SK-N-SH (cell line): ENCODE measurements at regions not wholly inside any gene's neighbourhood (a gene's known extent, or its start where the extent isn't known, plus 50 kb on each side); places are given as distances from the start of the nearest gene placed in this dataset.

Experiments used
- CTCF ChIA-PET: fragments of 300-600, 350-600 bp; formaldehyde crosslinking; extraction: SDS; loops from one replicate; lab custom pipeline; 2021; lab: Yijun Ruan, JAX
- POLR2A ChIA-PET: fragments of 350-600 bp; sonication (Branson Sonifier 250); formaldehyde crosslinking; extraction: SDS; loops from one replicate; lab custom pipeline; 2020; ENCODE audit warnings: antibody characterized with exemption, inconsistent platforms; lab: Yijun Ruan, JAX
- DNase-seq: peaks from one replicate; pipeline ENCODE4 v3.0.0; 2012
- H2AFZ ChIP-seq: fragments of 200-600 bp; sonication (generic); 2 replicates; pipeline ENCODE4 v1.8.1; 2016; ENCODE audit warnings: antibody characterized with exemption, mild to moderate bottlenecking, low read depth
- H3F3A ChIP-seq: fragments of 200-600 bp; sonication (generic); replicated peaks from 2 replicates; pipeline ENCODE3; 2016; ENCODE audit warnings: antibody characterized with exemption, mild to moderate bottlenecking; ENCODE audit not compliant: insufficient read depth
- H3K27ac ChIP-seq, 2 experiments: fragments of 200-500 bp in 1 of 2; fragments of 200-600 bp in 1 of 2; sonication (Bioruptor generic) in 1 of 2; sonication (generic), shearing (Covaris generic) in 1 of 2; 2 replicates each; pipeline versions ENCODE4 v1.5.1 to v1.6.1; 2014 to 2016; ENCODE audit warnings: low read depth in 2 of 2, inconsistent platforms in 1 of 2, low read length in 1 of 2, mild to moderate bottlenecking in 1 of 2, mixed read lengths in 1 of 2
- H3K27me3 ChIP-seq: fragments of 200-600 bp; sonication (generic), shearing (Covaris generic); 2 replicates; pipeline ENCODE4 v1.6.1; 2016; ENCODE audit warnings: mixed run types; ENCODE audit not compliant: insufficient read depth
- H3K36me3 ChIP-seq, 2 experiments: fragments of 200-500 bp in 1 of 2; fragments of 200-600 bp in 1 of 2; sonication (Bioruptor generic) in 1 of 2; sonication (generic) in 1 of 2; replicated peaks in 1 of 2; 2 replicates each; pipeline versions ENCODE3 to v1.5.1; 2014 to 2016; ENCODE audit warnings: low read length in 1 of 2, mild to moderate bottlenecking in 1 of 2; ENCODE audit not compliant: insufficient read depth in 2 of 2, control insufficient read depth in 1 of 2
- H3K4me1 ChIP-seq, 2 experiments: fragments of 200-500 bp in 1 of 2; fragments of 200-600 bp in 1 of 2; sonication (Bioruptor generic) in 1 of 2; sonication (generic), shearing (Covaris generic) in 1 of 2; 2 replicates each; pipeline versions ENCODE4 v1.5.1 to v1.6.1; 2014 to 2016; ENCODE audit warnings: low read depth in 1 of 2, low read length in 1 of 2, mixed run types in 1 of 2; ENCODE audit not compliant: insufficient read depth in 2 of 2, control insufficient read depth in 1 of 2
- H3K4me2 ChIP-seq: fragments of 200-600 bp; sonication (generic), shearing (Covaris generic); 2 replicates; pipeline ENCODE4 v1.6.1; 2017; ENCODE audit warnings: mixed run types
- H3K4me3 ChIP-seq, 2 experiments: fragments of 200-500 bp in 1 of 2; fragments of 200-600 bp in 1 of 2; sonication (Bioruptor generic) in 1 of 2; sonication (generic), shearing (Covaris generic) in 1 of 2; 2 replicates each; pipeline versions ENCODE4 v1.5.1 to v1.8.1; 2014 to 2016; ENCODE audit warnings: low read depth in 2 of 2, inconsistent platforms in 1 of 2, low read length in 1 of 2, mild to moderate bottlenecking in 1 of 2, mixed read lengths in 1 of 2, moderate library complexity in 1 of 2
- H3K79me2 ChIP-seq: fragments of 200-600 bp; sonication (generic); 2 replicates; pipeline ENCODE4 v1.8.1; 2017; ENCODE audit warnings: mild to moderate bottlenecking; ENCODE audit not compliant: insufficient read depth
- H3K9ac ChIP-seq: fragments of 200-600 bp; sonication (generic); 2 replicates; pipeline ENCODE4 v1.6.1; 2017; ENCODE audit warnings: mixed run types
- H3K9me2 ChIP-seq: fragments of 200-600 bp; sonication (generic); 2 replicates; pipeline ENCODE4 v1.6.1; 2017; ENCODE audit warnings: mixed run types
- H3K9me3 ChIP-seq: fragments of 200-600 bp; sonication (generic); 2 replicates; pipeline ENCODE4 v1.6.1; 2017; ENCODE audit warnings: mixed run types, mild to moderate bottlenecking, moderate library complexity
- H4K20me1 ChIP-seq: fragments of 200-600 bp; sonication (generic); 2 replicates; pipeline ENCODE4 v1.6.1; 2017; ENCODE audit warnings: mild to moderate bottlenecking, mixed run types; ENCODE audit not compliant: insufficient read depth
- CHD2 ChIP-seq: fragments of 150-350 bp; IDR thresholded peaks from 2 replicates; pipeline ENCODE4 v1.6.1; 2018; ENCODE audit warnings: low read length; ENCODE audit not compliant: partially characterized antibody
- ELF1 ChIP-seq: IDR thresholded peaks from 2 replicates; pipeline ENCODE4 v1.4.0; 2012
- EP300 ChIP-seq, 2 experiments: IDR thresholded peaks; 2 replicates each; pipeline versions ENCODE4 v1.4.0 to v1.6.1; 2012; ENCODE audit warnings: borderline replicate concordance in 1 of 2, low read depth in 1 of 2, low read length in 1 of 2
- EZH2phosphoT487 ChIP-seq: fragments of 200-600 bp; sonication (generic); IDR thresholded peaks from 2 replicates; pipeline ENCODE4 v1.6.1; 2017; ENCODE audit warnings: low read depth, mixed run types, mild to moderate bottlenecking, antibody characterized with exemption, moderate library complexity, borderline replicate concordance
- FOSL2 ChIP-seq: IDR thresholded peaks from 2 replicates; pipeline ENCODE4 v1.4.0; 2012; ENCODE audit warnings: low read depth, mild to moderate bottlenecking, moderate library complexity, borderline replicate concordance
- FOXJ3 ChIP-seq: sonication (generic); formaldehyde crosslinking; IDR thresholded peaks from 2 replicates; pipeline ENCODE4 v1.5.1; 2020; ENCODE audit warnings: mild to moderate bottlenecking, missing genetic modification reagents
- GABPA ChIP-seq: IDR thresholded peaks from 2 replicates; pipeline ENCODE4 v1.4.0; 2012; ENCODE audit warnings: low read depth, mild to moderate bottlenecking
- GATA2 ChIP-seq: sonication (generic); formaldehyde crosslinking; IDR thresholded peaks from 2 replicates; pipeline ENCODE4 v1.5.0; 2020; ENCODE audit warnings: mild to moderate bottlenecking, missing genetic modification reagents
- JUND ChIP-seq: IDR thresholded peaks from 2 replicates; pipeline ENCODE4 v1.4.0; 2012
- MEF2A ChIP-seq: IDR thresholded peaks from 2 replicates; pipeline ENCODE4 v1.4.0; 2012; ENCODE audit warnings: low read depth, borderline replicate concordance
- MXI1 ChIP-seq: IDR thresholded peaks from 2 replicates; pipeline ENCODE4 v1.6.1; 2012; ENCODE audit warnings: mild to moderate bottlenecking, low read depth, low read length, improper control_type of control experiment
- NRF1 ChIP-seq: IDR thresholded peaks from 2 replicates; pipeline ENCODE4 v1.6.1; 2012; ENCODE audit warnings: low read depth, mild to moderate bottlenecking, low read length
- RAD21 ChIP-seq: IDR thresholded peaks from 2 replicates; pipeline ENCODE4 v1.6.1; 2012; ENCODE audit warnings: mild to moderate bottlenecking, low read length
- RCOR1 ChIP-seq: fragments of 150-350 bp; IDR thresholded peaks from 2 replicates; pipeline ENCODE4 v1.6.1; 2017; ENCODE audit warnings: antibody characterized with exemption, low read length
- RFX5 ChIP-seq: IDR thresholded peaks from 2 replicates; pipeline ENCODE4 v1.6.1; 2012; ENCODE audit warnings: mild to moderate bottlenecking, improper control_type of control experiment, low read length
- RXRA ChIP-seq: IDR thresholded peaks from 2 replicates; pipeline ENCODE4 v1.4.0; 2012; ENCODE audit warnings: low read depth, mild to moderate bottlenecking, borderline replicate concordance
- SMC3 ChIP-seq: IDR thresholded peaks from 2 replicates; pipeline ENCODE4 v1.6.1; 2012; ENCODE audit warnings: low read depth, low read length, improper control_type of control experiment
- TAF1 ChIP-seq: IDR thresholded peaks from 2 replicates; pipeline ENCODE4 v1.6.1; 2012; ENCODE audit warnings: low read depth, mild to moderate bottlenecking, low read length, moderate library complexity, borderline replicate concordance
- TEAD4 ChIP-seq: IDR thresholded peaks from 2 replicates; pipeline ENCODE4 v1.4.0; 2012; ENCODE audit warnings: mild to moderate bottlenecking, borderline replicate concordance; ENCODE audit not compliant: insufficient read depth
- WGBS: methylation state at CpG from one replicate; pipeline ENCODE4 v1.1.6; 2017; ENCODE audit warnings: low lambda C conversion rate; 5-methylcytosine and 5-hydroxymethylcytosine counted together
- TF ChIP-seq, protein P1 (sequence below): IDR thresholded peaks from 2 replicates; pipeline ENCODE4 v1.6.1; 2012; ENCODE audit warnings: mild to moderate bottlenecking, low read depth, low read length, moderate library complexity
- TF ChIP-seq, protein P2 (sequence below): IDR thresholded peaks from 2 replicates; pipeline ENCODE4 v1.4.0; 2012; ENCODE audit warnings: low read depth
- TF ChIP-seq, protein P3 (sequence below): fragments of 150-350 bp; IDR thresholded peaks from 2 replicates; pipeline ENCODE4 v1.6.1; 2017; ENCODE audit warnings: antibody characterized with exemption, low read length, low read depth, borderline replicate concordance

DNA sequence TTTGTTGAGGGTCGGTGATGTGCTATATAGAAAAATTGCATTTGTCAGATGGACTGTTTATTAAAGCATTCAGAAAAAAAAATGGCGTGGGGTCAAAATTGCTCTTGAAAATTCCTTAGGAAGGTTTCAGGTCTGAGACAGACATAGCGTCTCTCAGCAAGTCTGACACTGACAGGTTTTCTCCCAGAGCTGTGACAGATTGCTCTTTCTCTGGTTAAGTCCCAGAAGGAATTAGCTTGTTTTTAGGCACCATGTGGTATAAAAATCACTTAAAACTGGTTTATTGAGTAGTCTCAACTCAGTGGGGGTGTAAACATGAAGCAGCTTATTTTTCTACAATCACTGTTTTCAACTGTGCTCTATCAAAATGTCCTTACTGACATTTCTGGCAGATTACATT lies 1379.8 kb downstream of the MAT2B start:
- no peak overlapping the region for H3K27ac ChIP-seq
- 18% methylated on average over 3 of the region's 3 CpGs for WGBS
- CTCF ChIA-PET, result no interaction called here
- no peak overlapping the region for H3K4me2 ChIP-seq
- no peaks in the 10 kb centered on the region for H3K27me3 ChIP-seq
- no peaks in the 10 kb centered on the region for H3K4me1 ChIP-seq
- no peak overlapping the region for H3K9ac ChIP-seq
- H3K79me2 ChIP-seq, result no peaks in the 10 kb centered on the region
- POLR2A ChIA-PET, result no interaction called here
- H3F3A ChIP-seq, result no peaks in the 10 kb centered on the region
- no peak overlapping the region for H2AFZ ChIP-seq
- no peaks in the 10 kb centered on the region for H3K9me2 ChIP-seq
- no peaks in the 10 kb centered on the region for H3K36me3 ChIP-seq
- H3K4me3 ChIP-seq, result no peak overlapping the region
- H4K20me1 ChIP-seq, result no peaks in the 10 kb centered on the region
- H3K9me3 ChIP-seq, result no peaks in the 10 kb centered on the region
- no peak for TF ChIP-seq RCOR1
- TF ChIP-seq, protein P1, sequence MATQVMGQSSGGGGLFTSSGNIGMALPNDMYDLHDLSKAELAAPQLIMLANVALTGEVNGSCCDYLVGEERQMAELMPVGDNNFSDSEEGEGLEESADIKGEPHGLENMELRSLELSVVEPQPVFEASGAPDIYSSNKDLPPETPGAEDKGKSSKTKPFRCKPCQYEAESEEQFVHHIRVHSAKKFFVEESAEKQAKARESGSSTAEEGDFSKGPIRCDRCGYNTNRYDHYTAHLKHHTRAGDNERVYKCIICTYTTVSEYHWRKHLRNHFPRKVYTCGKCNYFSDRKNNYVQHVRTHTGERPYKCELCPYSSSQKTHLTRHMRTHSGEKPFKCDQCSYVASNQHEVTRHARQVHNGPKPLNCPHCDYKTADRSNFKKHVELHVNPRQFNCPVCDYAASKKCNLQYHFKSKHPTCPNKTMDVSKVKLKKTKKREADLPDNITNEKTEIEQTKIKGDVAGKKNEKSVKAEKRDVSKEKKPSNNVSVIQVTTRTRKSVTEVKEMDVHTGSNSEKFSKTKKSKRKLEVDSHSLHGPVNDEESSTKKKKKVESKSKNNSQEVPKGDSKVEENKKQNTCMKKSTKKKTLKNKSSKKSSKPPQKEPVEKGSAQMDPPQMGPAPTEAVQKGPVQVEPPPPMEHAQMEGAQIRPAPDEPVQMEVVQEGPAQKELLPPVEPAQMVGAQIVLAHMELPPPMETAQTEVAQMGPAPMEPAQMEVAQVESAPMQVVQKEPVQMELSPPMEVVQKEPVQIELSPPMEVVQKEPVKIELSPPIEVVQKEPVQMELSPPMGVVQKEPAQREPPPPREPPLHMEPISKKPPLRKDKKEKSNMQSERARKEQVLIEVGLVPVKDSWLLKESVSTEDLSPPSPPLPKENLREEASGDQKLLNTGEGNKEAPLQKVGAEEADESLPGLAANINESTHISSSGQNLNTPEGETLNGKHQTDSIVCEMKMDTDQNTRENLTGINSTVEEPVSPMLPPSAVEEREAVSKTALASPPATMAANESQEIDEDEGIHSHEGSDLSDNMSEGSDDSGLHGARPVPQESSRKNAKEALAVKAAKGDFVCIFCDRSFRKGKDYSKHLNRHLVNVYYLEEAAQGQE, result no peak
- no peak for TF ChIP-seq ELF1
- TF ChIP-seq EZH2phosphoT487, result no peak
- no peak for TF ChIP-seq NRF1
- TF ChIP-seq, protein P2, sequence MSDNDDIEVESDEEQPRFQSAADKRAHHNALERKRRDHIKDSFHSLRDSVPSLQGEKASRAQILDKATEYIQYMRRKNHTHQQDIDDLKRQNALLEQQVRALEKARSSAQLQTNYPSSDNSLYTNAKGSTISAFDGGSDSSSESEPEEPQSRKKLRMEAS, result no peak
- no peak for TF ChIP-seq TEAD4
- no peak for TF ChIP-seq EP300 (IDR thresholded peaks at IDR 0.05; ENCODE audit: borderline replicate concordance in 1 of 2, low read depth in 1 of 2, low read length in 1 of 2)
- TF ChIP-seq SMC3, result no peak
- no peak for TF ChIP-seq TAF1
- TF ChIP-seq RXRA, result no peak
- TF ChIP-seq MXI1, result no peak
- TF ChIP-seq GABPA, result no peak
- TF ChIP-seq GATA2, result no peak
- TF ChIP-seq, protein P3, sequence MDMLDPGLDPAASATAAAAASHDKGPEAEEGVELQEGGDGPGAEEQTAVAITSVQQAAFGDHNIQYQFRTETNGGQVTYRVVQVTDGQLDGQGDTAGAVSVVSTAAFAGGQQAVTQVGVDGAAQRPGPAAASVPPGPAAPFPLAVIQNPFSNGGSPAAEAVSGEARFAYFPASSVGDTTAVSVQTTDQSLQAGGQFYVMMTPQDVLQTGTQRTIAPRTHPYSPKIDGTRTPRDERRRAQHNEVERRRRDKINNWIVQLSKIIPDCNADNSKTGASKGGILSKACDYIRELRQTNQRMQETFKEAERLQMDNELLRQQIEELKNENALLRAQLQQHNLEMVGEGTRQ, result no peak
- DNase-seq, result no peak

DNA sequence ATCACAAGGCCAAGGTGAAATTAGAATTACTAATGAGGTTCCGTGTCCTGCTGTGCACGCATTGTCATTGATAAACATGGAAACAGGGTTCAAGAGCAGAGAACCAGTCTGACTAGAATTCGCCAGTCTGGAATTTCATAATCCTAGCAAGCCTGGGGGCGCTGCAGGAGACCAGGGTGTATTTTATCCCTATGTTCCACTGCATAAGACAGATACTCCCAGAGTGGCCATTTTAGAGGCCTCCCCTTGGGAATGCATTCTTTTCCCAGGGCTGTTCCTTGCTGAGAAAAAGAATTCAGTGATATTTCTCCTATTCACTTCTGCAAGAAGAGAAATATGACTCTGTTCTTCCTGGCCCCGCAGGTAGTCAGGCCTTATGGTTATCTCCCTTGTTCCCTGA lies 1387.7 kb downstream of the MAT2B start:
- H3K27ac ChIP-seq, result no peak overlapping the region

More for the DNA sequence above, 1387.7 kb downstream of the MAT2B start:
- Histone ChIP-seq H3K9ac (no peak overlapping the region), H3K27me3 (no peaks in the 10 kb centered on the region), H3K9me3 (0 out of 2 replicates have a peak, but pooled peaks cover 4% of the 10 kb centered on the region), H3K4me1 (no peaks in the 10 kb centered on the region), H4K20me1 (no peaks in the 10 kb centered on the region), H2AFZ (no peak overlapping the region), H3K36me3 (no peaks in the 10 kb centered on the region), H3K4me3 (no peak overlapping the region), H3F3A (no peaks in the 10 kb centered on the region), H3K79me2 (no peaks in the 10 kb centered on the region), H3K4me2 (no peak overlapping the region), H3K9me2 (no peaks in the 10 kb centered on the region)
- TF ChIP-seq JUND (no peak), MEF2A (no peak), RAD21 (no peak), FOSL2 (no peak), RFX5 (no peak), CHD2 (no peak), TAF1 (no peak), NRF1 (no peak), FOXJ3 (CRISPR knock-in tag) (no peak)
- 45% methylated on average over 4 of the region's 5 CpGs for WGBS
- CTCF ChIA-PET, result no interaction called here
- DNase-seq, result no peak
- POLR2A ChIA-PET, result no interaction called here
